GM18907 (cell line): ENCODE measurements at regions not wholly inside any gene's neighbourhood (a gene's known extent, or its start where the extent isn't known, plus 50 kb on each side); places are given as distances from the start of the nearest gene placed in this dataset.
"Not testable (repeated sequence)": the region's sequence is repeated elsewhere in the genome, so short reads cannot be mapped to it uniquely, and the experiment has no call there.

Experiments used
- ATAC-seq: cut with Tn5 transposase; IDR thresholded peaks from one replicate; pipeline ENCODE4 v1.9.1; 2021; ENCODE audit warnings: mild to moderate bottlenecking, moderate library complexity; ENCODE audit not compliant: unreplicated experiment

DNA sequence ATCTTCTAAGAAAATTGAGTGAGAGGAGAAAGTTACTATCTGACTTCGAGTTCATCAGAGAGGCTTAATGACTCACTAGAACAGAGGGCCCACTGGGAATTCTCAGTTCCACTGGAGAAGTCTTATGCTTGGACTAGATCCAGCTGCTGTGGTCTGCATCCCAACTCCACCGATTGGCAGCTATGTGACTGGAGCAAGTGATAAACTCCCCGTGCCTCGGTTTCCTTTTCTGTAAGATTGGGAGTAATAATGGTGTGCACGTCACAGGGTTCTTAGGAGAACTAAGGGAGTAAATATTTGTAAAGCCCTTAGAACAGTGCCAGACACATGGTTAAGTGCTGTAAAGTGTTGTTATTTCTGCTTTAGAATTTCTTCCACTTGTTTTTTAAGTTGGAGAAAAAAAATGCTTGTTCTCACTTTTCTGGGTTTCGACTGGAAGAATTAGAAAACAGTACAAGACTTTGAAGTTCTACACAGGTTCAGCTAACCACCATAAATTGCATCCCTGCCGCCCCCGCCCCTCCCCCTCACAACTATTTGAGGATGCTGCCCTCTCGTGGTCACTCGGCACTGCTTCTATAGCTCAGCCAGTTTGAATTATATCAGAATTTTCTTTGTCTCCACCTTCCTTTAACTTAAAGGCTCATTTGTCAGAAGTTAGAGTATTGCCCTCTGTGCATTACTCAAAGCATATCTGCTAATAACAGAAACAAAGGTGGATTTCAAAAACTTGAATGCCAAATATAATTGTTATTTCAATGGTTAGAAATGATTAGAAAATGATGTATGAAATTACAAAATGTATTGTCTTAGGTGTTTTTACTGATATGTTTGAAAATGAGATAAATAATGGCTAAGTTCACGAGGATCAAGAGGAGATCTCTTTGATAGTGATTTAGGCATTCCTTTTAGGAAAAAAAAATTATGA is 95.0 kb upstream of the IFNGR1 start:
- ATAC-seq = peak; percentile 46

DNA sequence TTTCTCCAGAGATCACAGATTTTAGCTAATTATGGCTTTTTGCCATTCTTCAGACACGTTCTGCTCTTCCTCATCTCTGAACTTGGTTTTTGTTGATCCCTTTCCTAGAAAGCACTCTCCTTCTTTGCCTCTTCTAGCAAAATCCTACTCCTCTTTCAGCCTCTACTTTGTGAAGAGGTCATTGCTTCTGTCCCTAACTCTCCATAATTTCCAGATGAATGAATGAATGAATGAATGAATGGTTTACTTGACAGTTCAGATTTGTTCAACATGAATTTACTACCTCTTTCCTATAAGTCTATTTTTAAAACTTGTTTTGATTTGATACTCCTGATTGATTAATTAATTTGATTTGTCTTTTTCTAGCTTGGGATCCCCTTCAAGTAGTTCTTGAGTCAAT is 94.0 kb upstream of the IFNGR1 start:
- no peak for ATAC-seq

DNA sequence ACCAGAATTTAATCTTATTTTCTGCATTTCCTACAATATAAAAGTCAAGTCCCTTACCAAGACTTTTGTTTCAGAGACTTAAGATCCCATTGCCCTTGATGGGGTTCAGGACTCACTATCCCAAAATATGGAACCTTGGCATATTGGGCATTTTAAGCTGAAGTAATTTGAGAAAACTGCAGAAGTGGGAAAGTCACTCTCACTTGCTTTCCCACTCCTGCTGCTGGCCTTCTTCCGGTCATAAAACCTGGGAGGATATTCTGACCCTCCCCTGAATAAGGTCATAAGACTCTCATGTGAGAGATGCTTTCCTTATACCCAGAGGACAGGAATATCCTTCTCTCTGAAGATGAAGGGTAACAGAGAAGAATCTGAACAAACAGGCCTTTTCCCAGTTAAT is 92.8 kb upstream of the IFNGR1 start:
- no peak for ATAC-seq

DNA sequence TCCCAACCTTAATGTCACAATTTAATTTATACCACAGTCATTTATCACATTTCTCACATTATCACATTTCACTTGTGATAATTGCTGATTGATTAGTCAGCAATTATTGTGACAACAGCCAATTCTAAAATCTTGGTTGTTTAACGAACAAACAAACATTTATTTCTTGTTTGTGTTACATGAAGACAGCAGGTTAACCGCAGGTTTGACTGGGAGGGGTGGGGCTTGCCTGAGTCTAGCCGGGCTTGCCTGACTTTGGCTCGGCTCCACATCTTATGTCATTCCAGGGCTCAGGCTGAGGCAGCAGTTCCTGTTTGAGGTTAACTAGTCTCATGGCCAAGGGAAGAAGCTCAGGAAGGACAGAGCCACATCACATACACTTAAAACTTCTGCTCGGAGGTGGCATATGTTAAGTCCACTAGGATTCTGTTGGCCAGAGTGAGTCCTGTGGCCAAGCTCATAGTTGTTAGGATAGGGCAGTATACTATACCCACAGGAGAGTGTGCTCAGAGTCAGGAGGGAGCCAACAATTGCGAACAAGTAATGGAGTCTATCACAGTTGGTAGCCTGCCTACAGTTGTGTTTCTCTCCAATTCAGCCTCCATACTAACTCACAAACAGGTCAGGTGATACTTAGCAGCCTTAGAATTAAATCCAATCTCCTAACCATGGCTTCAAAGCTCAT is 90.0 kb upstream of the IFNGR1 start:
- no peak for ATAC-seq

DNA sequence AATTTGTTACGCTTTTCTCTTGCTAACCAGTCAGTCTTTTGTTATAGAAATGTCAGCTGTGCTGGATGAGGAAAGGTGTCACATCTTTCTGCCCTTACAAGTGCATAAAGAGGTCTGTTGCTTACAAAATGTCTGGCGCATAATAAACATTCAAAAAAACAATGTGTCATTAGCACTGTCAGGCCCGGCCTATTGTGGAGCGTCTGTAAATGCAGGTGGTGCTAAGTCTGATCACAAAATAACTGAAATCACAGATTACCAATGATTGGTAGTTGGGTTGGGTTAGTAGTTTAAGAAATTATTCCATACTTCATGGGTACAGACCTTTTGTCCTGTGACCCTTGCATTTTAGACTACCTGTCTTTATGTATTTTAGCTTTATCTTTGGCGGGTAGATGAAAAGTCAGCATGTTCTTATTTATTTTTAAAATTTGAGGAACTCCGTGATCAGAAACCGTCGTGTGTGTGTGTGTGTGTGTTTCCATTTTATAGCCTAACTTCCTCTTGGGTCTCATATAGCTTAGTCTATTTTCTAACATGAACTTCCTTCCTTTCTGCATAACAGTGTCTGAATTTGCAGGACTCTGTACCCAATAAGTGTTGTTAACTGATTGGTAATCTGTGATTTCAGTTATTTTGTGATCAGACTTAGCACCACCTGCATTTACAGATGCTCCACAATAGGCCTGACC is 88.1 kb upstream of the IFNGR1 start:
- ATAC-seq = no peak

DNA sequence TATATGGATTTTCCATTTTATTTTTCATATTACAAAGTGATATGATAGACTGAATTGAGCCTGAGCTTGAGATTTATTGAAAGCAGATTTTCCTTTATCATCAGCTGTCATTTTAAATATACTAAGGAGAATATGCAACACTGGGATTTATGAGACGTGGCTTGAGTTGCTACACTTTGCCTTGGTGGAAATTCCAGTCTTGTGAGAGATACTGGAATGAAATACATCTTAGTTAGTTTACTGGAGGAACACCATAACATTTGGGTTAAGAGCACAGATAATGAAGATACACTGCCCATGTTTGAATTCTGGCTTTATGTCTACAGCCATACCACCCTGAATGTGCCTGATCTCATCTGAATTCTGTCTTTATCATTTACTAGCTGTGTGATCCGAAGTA is 86.5 kb upstream of the IFNGR1 start:
- no peak for ATAC-seq

DNA sequence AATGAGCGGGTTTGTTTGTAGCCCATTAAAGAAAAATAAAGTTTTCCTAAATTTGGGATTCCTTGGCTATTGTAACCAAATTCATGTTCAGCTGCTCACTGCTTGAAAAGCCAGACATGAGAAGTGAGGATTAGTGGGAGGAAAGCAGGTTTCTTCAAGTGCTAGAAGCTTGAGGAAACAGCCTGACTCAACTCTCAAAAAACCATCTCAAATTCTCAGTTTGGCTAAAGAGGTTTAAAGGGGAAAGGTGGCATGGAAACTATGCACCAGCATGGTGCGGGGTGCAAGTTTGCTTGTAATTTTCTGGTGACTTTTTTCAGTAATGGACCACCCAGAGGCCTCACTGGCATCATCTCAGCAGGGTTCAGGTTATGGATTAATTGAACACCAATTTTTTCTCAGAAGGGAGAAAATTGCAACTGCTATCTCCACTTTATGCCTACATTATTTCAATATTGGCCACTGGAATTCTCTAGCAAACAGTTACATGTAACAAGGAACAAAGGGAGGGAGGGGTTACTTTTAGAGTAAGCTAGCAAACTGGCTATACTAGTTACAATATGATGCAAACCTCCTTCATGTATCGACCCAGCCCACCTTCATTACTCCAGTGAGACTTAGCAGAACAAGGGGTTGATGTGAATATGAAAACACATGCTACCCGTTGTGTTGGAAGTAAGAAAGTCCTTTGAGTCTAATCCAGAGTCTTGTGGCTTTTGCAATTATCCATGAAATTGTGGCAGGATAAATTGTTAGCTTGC is 85.0 kb upstream of the IFNGR1 start:
- no peak for ATAC-seq

DNA sequence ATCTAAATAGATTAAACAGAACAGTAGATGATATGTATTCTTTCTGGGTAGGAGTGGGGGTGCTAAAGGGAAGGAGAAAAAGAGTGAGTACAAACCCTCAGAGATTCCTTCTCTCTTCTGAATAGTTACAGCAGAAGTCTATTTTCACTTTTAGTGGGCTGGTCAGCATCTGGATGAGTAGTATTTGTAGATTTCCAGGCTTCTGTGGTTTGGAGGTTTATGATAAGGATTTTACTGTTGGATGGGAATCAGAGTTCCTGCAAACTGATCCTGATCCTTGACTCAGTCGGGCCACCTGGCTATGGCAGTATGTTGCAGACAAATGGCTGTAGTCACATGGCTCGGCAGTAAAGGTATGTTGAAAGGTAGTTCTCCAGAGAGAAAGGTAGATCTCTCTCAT is 84.3 kb upstream of the IFNGR1 start:
- no peak for ATAC-seq

DNA sequence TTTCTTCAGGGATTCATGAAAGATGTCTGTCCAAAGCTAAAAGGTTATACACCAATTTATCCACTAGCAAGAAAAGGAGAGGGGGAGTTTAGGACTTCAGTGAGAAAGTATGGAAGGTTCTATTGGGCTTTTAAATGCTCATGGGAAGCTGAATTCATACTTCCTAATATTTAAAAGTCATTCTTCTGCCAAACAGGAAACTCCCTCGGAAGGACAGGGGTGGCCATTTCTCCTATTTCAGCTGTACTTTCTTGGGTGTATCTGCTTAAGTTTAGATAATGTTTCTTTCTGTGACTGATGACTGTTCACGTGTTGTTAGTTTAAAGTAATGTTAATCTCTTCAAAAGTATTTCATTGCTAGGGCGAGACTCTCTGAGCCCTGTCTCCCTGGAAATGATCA is 80.5 kb upstream of the IFNGR1 start:
- ATAC-seq = no peak

DNA sequence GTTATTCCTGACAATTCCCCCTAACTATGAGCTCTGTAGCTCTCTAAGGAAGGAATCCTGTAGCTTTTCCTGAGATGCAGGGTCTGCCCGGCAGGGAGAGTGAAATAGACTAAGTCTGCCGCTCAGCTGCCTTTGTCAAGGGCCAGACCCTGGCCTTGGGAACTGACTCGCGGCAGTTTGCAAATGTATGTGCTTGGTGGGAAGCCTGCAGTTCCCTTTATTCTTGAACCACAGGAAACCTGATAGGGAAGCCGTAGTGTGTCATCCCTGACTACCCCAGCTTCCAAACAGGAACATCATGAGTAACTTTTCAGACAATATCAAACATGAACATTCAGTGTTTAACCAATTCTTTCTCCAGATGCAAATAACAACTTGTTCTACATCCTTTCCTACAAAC is 78.7 kb upstream of the IFNGR1 start:
- ATAC-seq = no peak

DNA sequence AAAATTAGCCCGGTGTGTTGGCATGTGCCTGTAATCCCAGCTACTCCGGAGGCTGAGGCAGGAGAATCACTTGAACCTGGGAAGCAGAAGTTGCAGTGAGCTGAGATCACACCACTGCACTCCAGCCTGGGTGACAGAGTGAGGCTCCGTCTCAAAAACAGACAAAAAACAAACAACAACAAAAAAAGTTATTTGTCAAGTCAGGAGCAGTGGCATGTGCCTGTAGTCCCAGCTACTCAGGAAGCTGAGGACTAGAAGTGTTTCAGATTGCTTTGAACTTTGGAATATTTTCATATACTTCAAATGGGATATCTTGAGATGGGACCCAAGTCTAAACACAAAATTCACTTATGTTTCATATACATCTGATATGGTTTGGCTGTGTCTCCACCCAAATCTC is 73.1 kb upstream of the IFNGR1 start:
- ATAC-seq = not testable (repeated sequence)

DNA sequence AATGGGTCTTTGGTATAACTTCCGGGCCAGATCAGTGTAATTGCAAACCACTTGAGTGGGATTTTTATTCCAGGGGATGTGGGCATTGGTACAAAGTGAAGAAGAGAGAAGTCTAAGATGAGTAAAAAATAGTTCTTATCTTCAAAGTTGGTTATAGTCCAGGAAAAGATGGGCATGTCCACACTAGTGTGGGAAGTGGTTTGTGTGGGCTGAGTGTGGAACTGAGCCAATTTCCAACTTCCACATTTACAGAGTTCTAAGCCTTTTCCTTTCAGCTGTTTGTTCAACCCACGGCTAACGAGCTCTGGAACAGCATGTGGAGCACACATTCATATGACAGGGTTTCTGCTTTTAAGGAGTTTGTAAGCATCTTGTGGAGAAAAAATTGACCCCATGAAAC is 72.3 kb upstream of the IFNGR1 start:
- no peak for ATAC-seq

DNA sequence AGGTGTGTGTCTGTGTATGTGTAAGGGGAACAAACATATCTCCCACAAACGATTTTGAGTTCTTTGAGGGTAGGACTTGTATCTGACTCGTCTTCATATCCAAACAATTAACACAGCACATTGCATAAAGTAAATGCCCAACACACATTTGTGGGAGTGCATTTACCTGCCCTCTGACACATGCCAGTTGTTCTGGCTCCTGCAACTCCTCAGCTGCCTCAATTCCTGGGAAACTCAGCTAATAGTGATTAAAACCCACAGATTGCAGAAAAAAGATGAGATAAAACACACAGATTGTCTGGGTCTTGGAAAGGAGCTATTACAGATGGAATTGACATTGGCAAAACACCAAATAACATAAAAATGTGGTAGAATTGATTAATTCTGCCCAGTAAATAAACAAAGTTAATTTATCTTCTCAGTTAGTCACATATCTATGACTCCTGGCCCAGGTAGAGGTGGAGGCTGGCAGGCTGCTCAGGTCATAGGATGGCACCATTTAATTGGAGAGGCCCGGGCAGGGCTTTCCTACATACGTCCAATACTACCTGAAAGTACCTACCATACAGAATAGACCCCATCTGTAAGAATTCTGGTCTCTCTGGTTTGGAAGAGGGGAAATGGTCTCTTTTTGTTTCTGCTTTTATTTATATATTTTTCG is 71.5 kb upstream of the IFNGR1 start:
- no peak for ATAC-seq

DNA sequence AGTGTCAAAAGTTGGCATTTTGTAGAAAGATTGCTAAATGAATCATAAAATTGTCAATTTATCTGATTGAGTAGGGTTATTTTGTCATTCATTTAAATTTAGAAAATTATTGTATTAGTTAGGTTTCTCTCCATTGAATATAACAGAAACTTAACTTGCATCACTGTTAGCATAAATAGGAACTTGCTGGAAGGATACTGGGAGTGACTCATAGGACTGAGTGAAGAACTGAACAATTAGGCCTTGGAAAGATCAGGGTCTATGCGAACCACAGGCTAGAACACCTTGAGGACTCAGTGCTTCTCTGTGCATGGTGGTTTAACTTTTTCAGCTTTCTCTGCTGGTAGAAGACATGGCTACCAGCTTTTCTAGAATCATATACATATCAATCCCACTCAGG is 67.7 kb upstream of the IFNGR1 start:
- ATAC-seq = no peak

DNA sequence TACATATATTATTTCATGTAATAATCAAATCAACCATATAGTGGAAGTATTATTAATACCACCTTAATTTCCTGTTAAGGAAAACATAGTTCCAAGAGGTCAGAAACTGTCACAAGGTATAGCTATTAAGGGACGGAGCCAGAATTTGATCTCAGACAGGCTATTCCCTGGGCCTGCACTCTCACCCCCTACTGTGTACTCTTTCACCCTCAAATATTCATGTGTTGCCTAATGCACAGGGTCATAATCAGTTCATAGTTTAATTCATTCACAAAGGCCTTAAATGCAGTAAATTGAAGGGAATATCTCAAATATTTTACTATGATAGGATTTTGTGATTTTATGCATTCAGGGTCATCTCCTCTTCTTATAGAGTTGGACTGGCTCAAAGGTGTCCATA is 67.2 kb upstream of the IFNGR1 start:
- no peak for ATAC-seq

DNA sequence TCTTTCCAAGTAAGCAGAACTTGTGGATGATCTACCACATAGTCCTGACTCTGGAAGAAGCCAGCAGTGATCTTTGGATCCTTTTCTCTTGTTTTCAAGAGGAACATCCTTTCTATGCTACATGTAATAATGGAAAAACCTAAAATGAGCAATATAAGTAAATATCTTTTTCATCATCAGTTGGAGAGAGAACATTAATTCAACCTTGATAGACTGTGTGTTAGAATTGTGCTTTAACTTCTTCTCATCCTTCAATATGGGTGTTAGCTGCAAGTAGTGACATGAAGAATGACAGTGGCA is 65.6 kb upstream of the IFNGR1 start:
- no peak for ATAC-seq

DNA sequence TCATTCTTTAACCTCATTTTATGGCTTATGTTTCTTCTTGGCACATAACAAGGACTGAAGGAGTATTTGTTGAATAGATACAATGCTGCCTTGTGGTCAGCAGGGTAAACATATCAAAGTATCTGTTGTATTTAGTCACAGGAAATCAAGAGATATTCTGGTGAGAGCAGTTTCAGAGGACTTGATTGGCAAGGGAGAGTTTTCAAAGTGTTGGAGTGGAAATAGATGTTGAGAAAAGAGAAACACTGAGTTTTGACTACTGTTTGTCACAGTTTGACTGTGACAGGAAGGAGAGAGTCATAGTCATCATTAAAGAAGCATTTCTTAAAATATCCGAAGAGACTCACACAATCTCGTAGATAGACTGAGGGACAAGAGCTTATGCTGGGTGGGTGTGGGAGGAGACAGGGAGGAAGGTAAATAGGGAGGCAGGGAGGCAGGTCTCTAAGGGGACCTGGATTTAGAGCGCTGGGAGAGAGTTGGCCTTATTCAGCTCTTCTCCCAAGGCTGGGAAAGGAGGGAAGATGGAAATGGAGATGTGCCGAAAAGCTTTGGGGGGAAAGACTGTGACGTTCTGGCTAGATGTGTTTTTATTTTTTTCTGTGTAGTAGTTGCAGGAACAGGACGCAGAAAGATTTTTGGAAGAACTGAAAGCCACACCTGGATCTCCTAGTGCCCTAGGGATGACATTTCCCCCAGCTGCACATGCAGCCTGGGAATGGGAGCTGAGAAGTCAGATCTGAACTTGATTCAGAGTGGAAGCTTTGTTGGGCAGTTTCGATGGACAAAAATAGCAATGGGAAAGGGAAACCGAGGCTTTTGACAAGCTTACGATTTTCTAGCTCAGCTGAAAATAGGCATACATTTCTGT is 65.0 kb upstream of the IFNGR1 start:
- no peak for ATAC-seq

DNA sequence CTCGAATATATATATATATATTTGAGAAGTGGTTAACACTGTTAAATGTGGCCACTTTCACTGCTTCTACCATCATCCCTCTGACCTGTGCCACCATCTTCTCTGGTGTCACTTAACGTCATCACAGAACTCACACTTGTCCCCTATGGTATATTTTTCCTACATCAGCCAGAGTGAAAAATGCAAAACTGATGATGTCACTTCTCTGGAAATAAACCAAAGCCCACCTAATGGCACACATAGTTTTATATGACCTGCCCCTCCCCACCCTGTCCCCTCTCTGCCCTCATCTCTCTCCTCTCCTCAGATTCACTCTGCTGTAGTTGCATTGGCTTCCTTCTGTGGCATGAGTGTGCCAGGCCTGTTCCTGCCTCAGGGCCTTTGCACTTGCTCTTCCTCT is 63.9 kb upstream of the IFNGR1 start:
- ATAC-seq = no peak

DNA sequence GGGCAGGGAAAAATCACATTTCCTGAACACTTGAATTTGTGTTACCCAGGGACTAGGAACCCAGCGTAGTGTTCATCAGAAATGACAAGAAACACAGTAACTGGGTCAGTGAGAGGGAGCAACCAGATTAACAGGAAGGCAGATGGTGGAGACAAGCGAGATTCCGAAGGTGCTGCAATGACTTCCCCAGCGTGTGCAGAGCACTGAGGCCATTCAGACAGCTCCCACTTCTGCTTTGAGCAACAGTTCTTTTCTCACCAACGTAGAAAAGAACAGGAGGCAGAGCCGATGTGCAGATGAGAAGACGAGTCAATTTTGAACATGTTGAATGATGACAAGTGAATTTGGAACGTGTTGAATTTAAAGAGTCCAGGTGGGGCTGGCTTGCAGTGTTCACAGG is 63.1 kb upstream of the IFNGR1 start:
- no peak for ATAC-seq

DNA sequence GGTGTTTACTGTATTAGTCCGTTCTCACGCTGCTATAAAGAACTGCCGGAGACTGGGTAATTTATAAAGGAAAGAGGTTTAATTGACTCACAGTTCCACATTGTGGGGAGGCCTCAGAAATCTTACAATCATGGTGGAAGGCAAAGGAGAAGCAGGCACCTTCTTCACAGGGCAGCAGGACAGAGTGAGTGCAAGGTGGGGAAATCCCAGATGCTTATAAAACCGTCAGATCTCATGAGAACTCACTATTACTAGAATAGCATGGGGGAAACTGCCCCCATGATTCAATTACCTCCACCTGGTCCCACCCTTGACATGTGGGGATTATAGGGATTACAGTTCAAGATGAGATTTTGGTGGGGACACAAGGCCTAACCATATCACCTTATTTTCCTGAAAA is 60.1 kb upstream of the IFNGR1 start:
- not testable (repeated sequence) for ATAC-seq
